Suprapubic skin (tissue), 3 donors: ENCODE measurements at regions not wholly inside any gene's neighbourhood (a gene's known extent, or its start where the extent isn't known, plus 50 kb on each side); places are given as distances from the start of the nearest gene placed in this dataset.

ENCODE experiments used
- CTCF ChIP-seq, 2 donors: fragments of 200-600 bp in 1 of 2; fragments of 450-650 bp in 1 of 2; sonication (generic) in 1 of 2; IDR thresholded peaks; one replicate each; pipeline ENCODE4 v1.5.1; 2016 to 2019; ENCODE audit warnings: antibody characterized with exemption in 2 of 2, mild to moderate bottlenecking in 1 of 2, moderate library complexity in 1 of 2
- POLR2A ChIP-seq, 2 donors: fragments of 450-650 bp; IDR thresholded peaks; one replicate each; pipeline ENCODE4 v1.6.1; 2017; ENCODE audit warnings: antibody characterized with exemption in 2 of 2, mild to moderate bottlenecking in 2 of 2, moderate library complexity in 2 of 2

DNA sequence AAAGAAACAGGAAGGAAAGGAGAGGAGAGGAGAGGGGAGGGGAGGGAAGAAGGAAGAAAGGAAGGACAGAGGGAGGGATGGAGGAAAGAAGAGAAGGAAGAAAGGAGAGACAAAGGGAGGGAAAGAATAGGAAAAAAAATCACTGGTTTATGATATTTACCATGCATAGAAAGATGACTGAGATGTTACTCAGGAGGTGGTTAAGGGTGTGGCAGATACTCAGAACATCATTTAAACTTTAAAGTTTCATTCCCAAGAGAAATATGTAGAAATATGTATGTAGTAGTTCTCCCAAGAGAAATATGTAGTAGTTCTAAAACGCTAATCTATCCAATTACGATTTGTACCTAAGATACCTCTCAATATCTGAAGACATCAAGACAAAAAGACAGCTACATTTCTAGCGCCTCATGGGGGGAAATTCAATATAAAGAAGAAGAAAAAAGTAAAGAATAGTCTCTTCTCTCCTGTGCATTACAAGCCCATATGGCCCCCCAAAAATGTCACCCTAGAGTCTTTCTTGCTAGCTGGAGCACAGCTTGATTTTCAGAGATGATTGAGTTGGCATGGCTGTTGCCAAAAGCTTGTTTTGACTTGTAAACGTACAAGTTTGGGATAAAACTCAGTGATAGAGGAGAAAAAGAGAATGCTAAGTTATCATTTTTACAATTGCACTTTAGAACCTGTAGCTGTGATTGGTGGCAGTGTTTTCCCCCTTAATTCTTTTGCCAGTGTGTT is 539.2 kb downstream of the CDH26 start:
- TF ChIP-seq CTCF (IDR thresholded peaks at IDR 0.05): no peak
- no peak for TF ChIP-seq POLR2A (IDR thresholded peaks at IDR 0.05)
